ENCODE measurements at regions not wholly inside any gene's neighbourhood (a gene's known extent, or its start where the extent isn't known, plus 50 kb on each side); places are given as distances from the start of the nearest gene placed in this dataset.

- H3K4me3 ChIP-seq (ENCODE audit: control insufficient read depth, low read depth, low read length) = no peak overlapping the region
- no peak for DNase-seq (ENCODE audit: low read depth)
- no peak for TF ChIP-seq CTCF (conservative IDR thresholded peaks at IDR 0.05; ENCODE audit: control insufficient read depth, insufficient read depth, low read depth, low read length)
These were observed 770.7 kb upstream of the CXADR start for GRCh38 chr21:16742131-16742641.

DNA sequence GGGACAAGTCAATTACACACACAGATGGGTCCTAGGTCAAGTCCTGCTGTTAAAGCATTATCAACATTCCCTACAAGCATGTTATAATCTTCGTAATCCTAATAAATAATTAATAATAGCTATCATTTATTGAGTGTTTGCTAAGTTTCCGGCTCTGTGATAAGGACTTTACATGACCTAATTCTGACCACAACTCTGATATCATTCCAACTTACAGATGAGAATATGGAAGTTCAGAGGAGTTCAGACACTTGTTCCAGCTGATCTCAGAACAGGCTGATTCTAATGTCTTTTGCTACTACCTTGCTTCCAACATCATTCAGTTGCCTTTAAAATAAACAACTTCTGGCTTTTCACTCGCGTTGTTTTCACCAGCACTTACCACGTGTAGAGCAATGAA lies 770.1 kb upstream of the CXADR start:
- H3K4me3 ChIP-seq (ENCODE audit: control insufficient read depth, low read depth, low read length) = no peak overlapping the region
- DNase-seq (ENCODE audit: low read depth) = no peak
- TF ChIP-seq CTCF (conservative IDR thresholded peaks at IDR 0.05; ENCODE audit: control insufficient read depth, insufficient read depth, low read depth, low read length) = no peak

- DNase-seq (ENCODE audit: low read depth) = no peak
- TF ChIP-seq CTCF (conservative IDR thresholded peaks at IDR 0.05; ENCODE audit: control insufficient read depth, insufficient read depth, low read depth, low read length) = no peak
- no peak overlapping the region for H3K4me3 ChIP-seq (ENCODE audit: control insufficient read depth, low read depth, low read length)
These were observed 769.5 kb upstream of the CXADR start for GRCh38 chr21:16743317-16743716.

- DNase-seq (ENCODE audit: low read depth) = no peak
- H3K4me3 ChIP-seq (ENCODE audit: control insufficient read depth, low read depth, low read length) = no peak overlapping the region
- no peak for TF ChIP-seq CTCF (conservative IDR thresholded peaks at IDR 0.05; ENCODE audit: control insufficient read depth, insufficient read depth, low read depth, low read length)
These were observed 761.9 kb upstream of the CXADR start for GRCh38 chr21:16750926-16751325.

DNA sequence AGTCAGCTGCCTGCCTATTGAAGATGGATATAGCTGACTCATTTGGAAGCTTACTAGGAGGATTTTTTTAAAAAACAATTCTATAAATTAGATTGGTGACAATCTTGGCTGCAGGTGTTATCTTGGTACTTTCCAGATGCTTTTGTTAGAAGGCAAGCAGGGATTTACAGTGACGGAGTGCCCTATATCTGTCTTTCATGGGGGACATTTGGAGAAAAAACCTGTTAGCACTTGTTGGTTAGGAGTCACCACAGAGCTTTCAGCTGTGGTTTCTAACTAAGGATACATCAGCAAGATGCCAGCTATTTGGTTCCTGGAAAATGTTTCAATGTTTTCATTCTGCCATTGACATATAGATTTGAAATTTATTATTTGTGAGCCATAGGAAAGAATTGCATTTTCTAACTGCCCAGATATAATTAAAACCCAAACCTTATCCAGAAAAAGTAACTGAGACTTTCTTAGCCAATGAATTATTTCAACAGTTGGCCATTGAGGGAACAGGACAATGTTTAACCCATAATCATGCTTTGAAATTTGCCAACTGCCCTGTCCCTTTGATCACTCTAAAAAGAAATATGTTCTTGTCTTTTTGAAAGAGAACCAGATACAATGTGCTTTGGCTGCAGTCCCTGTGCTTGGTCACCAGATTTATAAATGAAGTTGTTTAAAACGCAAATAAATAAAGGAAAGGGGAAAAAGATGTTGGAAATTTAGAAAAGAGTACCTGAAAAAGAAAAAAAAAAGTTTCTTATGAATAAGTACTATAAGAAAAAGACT lies 761.0 kb upstream of the CXADR start:
- TF ChIP-seq CTCF (conservative IDR thresholded peaks at IDR 0.05; ENCODE audit: control insufficient read depth, insufficient read depth, low read depth, low read length) = no peak
- DNase-seq (ENCODE audit: low read depth) = no peak
- H3K4me3 ChIP-seq (ENCODE audit: control insufficient read depth, low read depth, low read length) = no peak overlapping the region

- no peak for DNase-seq (ENCODE audit: low read depth)
- H3K4me3 ChIP-seq (ENCODE audit: control insufficient read depth, low read depth, low read length) = no peak overlapping the region
- no peak for TF ChIP-seq CTCF (conservative IDR thresholded peaks at IDR 0.05; ENCODE audit: control insufficient read depth, insufficient read depth, low read depth, low read length)
These were observed 760.4 kb upstream of the CXADR start for GRCh38 chr21:16752475-16752857.

Data from fibroblast of mammary gland (primary cell).